H1 (cell line): ENCODE measurements at regions not wholly inside any gene's neighbourhood (a gene's known extent, or its start where the extent isn't known, plus 50 kb on each side); places are given as distances from the start of the nearest gene placed in this dataset.
A peak's percentile ranks its signal among the peaks of the same experiment; 100 is the strongest.

ENCODE experiments used
- CTCF ChIA-PET: fragments of 300-600 bp; sonication (Branson Sonifier 250); formaldehyde crosslinking; loops from one replicate; lab custom pipeline; 2021; ENCODE audit not compliant: partially characterized antibody; lab: Charles Lee
- POLR2A ChIA-PET: fragments of 300-600 bp; sonication (Branson Sonifier 250); formaldehyde crosslinking; loops from one replicate; lab custom pipeline; 2021; ENCODE audit warnings: inconsistent platforms; ENCODE audit not compliant: partially characterized antibody; lab: Charles Lee
- DNase-seq, 2 experiments: peaks; one replicate each; pipeline versions ENCODE4 v3.0.0 to v3.0.0-alpha.2; 2010 to 2022; ENCODE audit warnings: low spot score in 2 of 2, low read depth in 1 of 2, mixed read lengths in 1 of 2
- FAIRE-seq: peaks from 2 replicates; lab custom pipeline; 2011; peaks lifted over from hg19 to GRCh38; lab: Jason Lieb, UNC
- H2AFZ ChIP-seq: 2 replicates; pipeline ENCODE4 v1.8.1; 2012; ENCODE audit warnings: low read length, inconsistent platforms
- H2AK5ac ChIP-seq: 2 replicates; pipeline ENCODE4 v1.6.1; 2013; ENCODE audit warnings: low read depth, low read length
- H2BK120ac ChIP-seq: replicated peaks from 2 replicates; pipeline ENCODE3; 2013; ENCODE audit warnings: low read depth, low read length, inconsistent platforms
- H2BK12ac ChIP-seq: 2 replicates; pipeline ENCODE4 v1.6.1; 2013; ENCODE audit warnings: low read depth, low read length
- H2BK15ac ChIP-seq: 2 replicates; pipeline ENCODE4 v1.6.1; 2013; ENCODE audit warnings: low read length
- H2BK20ac ChIP-seq: 2 replicates; pipeline ENCODE4 v1.6.1; 2013; ENCODE audit warnings: low read length
- H2BK5ac ChIP-seq: 2 replicates; pipeline ENCODE4 v1.6.1; 2013; ENCODE audit warnings: low read depth, low read length
- H3K14ac ChIP-seq: 2 replicates; pipeline ENCODE4 v1.6.1; 2013; ENCODE audit warnings: inconsistent platforms; ENCODE audit not compliant: insufficient read length
- H3K18ac ChIP-seq: 2 replicates; pipeline ENCODE4 v1.6.1; 2013; ENCODE audit warnings: low read length; ENCODE audit errors: extremely low read depth
- H3K23ac ChIP-seq: 2 replicates; pipeline ENCODE4 v1.6.1; 2013; ENCODE audit warnings: inconsistent platforms; ENCODE audit not compliant: insufficient read length
- H3K23me2 ChIP-seq: 2 replicates; pipeline ENCODE4 v1.6.1; 2013; ENCODE audit warnings: low read depth, low read length
- H3K27ac ChIP-seq: 2 replicates; pipeline ENCODE4 v1.6.1; 2011; ENCODE audit warnings: low read depth, low read length, inconsistent platforms
- H3K27me3 ChIP-seq, 4 experiments: replicated peaks in 1 of 4; 1 replicate in 1 of 4; 2 replicates in 3 of 4; pipeline versions ENCODE4 v1.6.1 to v1.8.1; 2011 to 2013; ENCODE audit warnings: low read length in 3 of 4, mild to moderate bottlenecking in 3 of 4, inconsistent platforms in 2 of 4, mixed read lengths in 2 of 4, moderate library complexity in 1 of 4; ENCODE audit not compliant: control insufficient read depth in 3 of 4, insufficient read depth in 3 of 4; ENCODE audit errors: extremely low read depth in 1 of 4
- H3K36me3 ChIP-seq, 4 experiments: 2 replicates each; pipeline versions ENCODE4 v1.6.1 to v1.8.1; 2011 to 2013; ENCODE audit warnings: mild to moderate bottlenecking in 4 of 4, low read length in 3 of 4, moderate library complexity in 2 of 4, control low read depth in 1 of 4, inconsistent platforms in 1 of 4; ENCODE audit not compliant: insufficient read depth in 4 of 4, control insufficient read depth in 2 of 4
- H3K4ac ChIP-seq: replicated peaks from 2 replicates; pipeline ENCODE3; 2013; ENCODE audit warnings: low read length, low read depth, mixed read lengths, inconsistent platforms; ENCODE audit not compliant: insufficient read length
- H3K4me1 ChIP-seq, 4 experiments: replicated peaks in 1 of 4; 1 replicate in 1 of 4; 2 replicates in 3 of 4; pipeline versions ENCODE4 v1.6.1 to v1.8.1; 2011 to 2013; ENCODE audit warnings: low read length in 3 of 4, inconsistent platforms in 2 of 4, mixed read lengths in 1 of 4; ENCODE audit not compliant: insufficient read depth in 4 of 4, control insufficient read depth in 3 of 4
- H3K4me2 ChIP-seq, 2 experiments: 2 replicates each; pipeline versions ENCODE4 v1.6.1 to v1.8.1; 2011 to 2013; ENCODE audit warnings: low read depth in 2 of 2, low read length in 2 of 2, control low read depth in 1 of 2, inconsistent platforms in 1 of 2, mild to moderate bottlenecking in 1 of 2; ENCODE audit not compliant: insufficient read depth in 1 of 2
- H3K4me3 ChIP-seq, 4 experiments: fragments of 200-600, 300-600 bp in 1 of 4; sonication (generic), shearing (Covaris generic), sonication (Bioruptor Twin) in 1 of 4; 2 replicates each; pipeline versions ENCODE4 v1.5.1 to v1.8.1; 2011 to 2016; ENCODE audit warnings: low read length in 4 of 4, low read depth in 3 of 4, control low read depth in 2 of 4, inconsistent platforms in 2 of 4, mild to moderate bottlenecking in 2 of 4, mixed read lengths in 1 of 4, moderate library complexity in 1 of 4; ENCODE audit not compliant: insufficient read depth in 2 of 4; ENCODE audit errors: extremely low read depth in 1 of 4
- H3K56ac ChIP-seq: replicated peaks from 2 replicates; pipeline ENCODE3; 2013; ENCODE audit warnings: low read depth, mild to moderate bottlenecking, mixed read lengths, low read length, inconsistent platforms; ENCODE audit not compliant: insufficient read length
- H3K79me1 ChIP-seq: 2 replicates; pipeline ENCODE4 v1.6.1; 2013; ENCODE audit warnings: low read depth, low read length, control low read depth
- H3K79me2 ChIP-seq, 2 experiments: 2 replicates each; pipeline versions ENCODE4 v1.6.1 to v1.8.1; 2012 to 2013; ENCODE audit warnings: low read length in 2 of 2, mild to moderate bottlenecking in 2 of 2, inconsistent platforms in 1 of 2; ENCODE audit not compliant: insufficient read depth in 2 of 2, control insufficient read depth in 1 of 2
- H3K9ac ChIP-seq, 4 experiments: replicated peaks in 1 of 4; 1 replicate in 1 of 4; 2 replicates in 3 of 4; pipeline versions ENCODE4 v1.6.1 to v1.8.1; 2011 to 2013; ENCODE audit warnings: low read depth in 3 of 4, low read length in 3 of 4, control low read depth in 2 of 4, mild to moderate bottlenecking in 2 of 4, moderate library complexity in 2 of 4, inconsistent platforms in 1 of 4; ENCODE audit errors: extremely low read depth in 1 of 4
- H3K9me3 ChIP-seq, 2 experiments: 2 replicates each; pipeline versions ENCODE4 v1.6.1 to v1.8.1; 2012 to 2013; ENCODE audit warnings: mild to moderate bottlenecking in 2 of 2, moderate library complexity in 2 of 2, control low read depth in 1 of 2, inconsistent platforms in 1 of 2, low read depth in 1 of 2, low read length in 1 of 2, mixed read lengths in 1 of 2; ENCODE audit not compliant: insufficient read depth in 2 of 2
- H4K20me1 ChIP-seq, 2 experiments: replicated peaks in 1 of 2; 2 replicates each; pipeline versions ENCODE3 to v1.8.1; 2011 to 2013; ENCODE audit warnings: inconsistent platforms in 2 of 2, low read length in 2 of 2, mild to moderate bottlenecking in 1 of 2; ENCODE audit not compliant: insufficient read depth in 2 of 2, control insufficient read depth in 1 of 2
- H4K5ac ChIP-seq: 2 replicates; pipeline ENCODE4 v1.6.1; 2013; ENCODE audit warnings: low read length, low read depth, mixed read lengths, inconsistent platforms; ENCODE audit not compliant: insufficient read length
- H4K8ac ChIP-seq: 2 replicates; pipeline ENCODE4 v1.8.0; 2013; ENCODE audit warnings: mild to moderate bottlenecking, moderate library complexity, low read length, inconsistent platforms; ENCODE audit not compliant: insufficient read depth; ENCODE audit errors: extremely low read depth
- H4K91ac ChIP-seq: replicated peaks from 2 replicates; pipeline ENCODE3; 2013; ENCODE audit warnings: low read length, mixed read lengths, inconsistent platforms; ENCODE audit not compliant: insufficient read length
- BACH1 ChIP-seq: IDR thresholded peaks from 2 replicates; pipeline ENCODE4 v1.6.1; 2012; ENCODE audit warnings: low read length, improper control_type of control experiment
- FOSL1 ChIP-seq: IDR thresholded peaks from 2 replicates; pipeline ENCODE4 v1.6.1; 2011; ENCODE audit warnings: mild to moderate bottlenecking, low read depth, low read length, moderate library complexity; ENCODE audit not compliant: insufficient read depth
- GABPA ChIP-seq: IDR thresholded peaks from 2 replicates; pipeline ENCODE4 v1.6.1; 2011; ENCODE audit warnings: mild to moderate bottlenecking, low read length, moderate library complexity, borderline replicate concordance; ENCODE audit not compliant: insufficient read depth
- GTF2F1 ChIP-seq: IDR thresholded peaks from 2 replicates; pipeline ENCODE4 v1.6.1; 2012; ENCODE audit warnings: low read depth, low read length, improper control_type of control experiment, borderline replicate concordance
- HDAC2 ChIP-seq, 2 experiments: fragments of 300-600 bp in 1 of 2; sonication (generic) in 1 of 2; IDR thresholded peaks; 2 replicates each; pipeline ENCODE4 v1.6.1; 2011 to 2012; ENCODE audit warnings: low read depth in 2 of 2, low read length in 2 of 2, mild to moderate bottlenecking in 2 of 2, moderate library complexity in 2 of 2, borderline replicate concordance in 1 of 2, inconsistent platforms in 1 of 2
- HDAC6 ChIP-seq: IDR thresholded peaks from one replicate; pipeline ENCODE4 v1.7.1; 2012; ENCODE audit warnings: low read depth, mild to moderate bottlenecking, inconsistent platforms, low read length, moderate library complexity
- KDM1A ChIP-seq: fragments of 200-600, 300-600 bp; sonication (generic); IDR thresholded peaks from 2 replicates; pipeline ENCODE4 v1.7.1; 2016; ENCODE audit warnings: mild to moderate bottlenecking, low read length, borderline replicate concordance
- POLR2A ChIP-seq, 2 experiments: IDR thresholded peaks; 1 replicate in 1 of 2; 2 replicates in 1 of 2; pipeline ENCODE4 v1.6.1; 2011; ENCODE audit warnings: low read depth in 2 of 2, low read length in 2 of 2, mild to moderate bottlenecking in 2 of 2; ENCODE audit errors: control extremely low read depth in 1 of 2
- SIX5 ChIP-seq: IDR thresholded peaks from 2 replicates; pipeline ENCODE4 v1.6.1; 2011; ENCODE audit warnings: mild to moderate bottlenecking, low read depth, low read length
- TCF12 ChIP-seq: IDR thresholded peaks from 2 replicates; pipeline ENCODE4 v1.6.1; 2011; ENCODE audit warnings: low read depth, mild to moderate bottlenecking, low read length
- TEAD4 ChIP-seq: IDR thresholded peaks from 2 replicates; pipeline ENCODE4 v1.6.1; 2012; ENCODE audit warnings: low read depth, low read length, inconsistent platforms, mixed read lengths
- USF2 ChIP-seq: IDR thresholded peaks from 2 replicates; pipeline ENCODE4 v1.6.1; 2011; ENCODE audit warnings: low read length, improper control_type of control experiment
- WGBS, 2 experiments: shearing (Covaris generic) in 1 of 2; methylation state at CpG; one replicate each; pipeline versions ENCODE4 v1.1.6 to v1.1.7; 2013 to 2015; ENCODE audit warnings: low lambda C conversion rate in 2 of 2, mixed read lengths in 2 of 2, inconsistent platforms in 1 of 2, low coverage in 1 of 2, missing lambda C conversion rate in 1 of 2; ENCODE audit not compliant: insufficient replicate concordance in 2 of 2, insufficient coverage in 1 of 2, insufficient read length in 1 of 2; ENCODE audit errors: extremely low coverage in 1 of 2, missing lambda C conversion rate in 1 of 2; 5-methylcytosine and 5-hydroxymethylcytosine counted together

DNA sequence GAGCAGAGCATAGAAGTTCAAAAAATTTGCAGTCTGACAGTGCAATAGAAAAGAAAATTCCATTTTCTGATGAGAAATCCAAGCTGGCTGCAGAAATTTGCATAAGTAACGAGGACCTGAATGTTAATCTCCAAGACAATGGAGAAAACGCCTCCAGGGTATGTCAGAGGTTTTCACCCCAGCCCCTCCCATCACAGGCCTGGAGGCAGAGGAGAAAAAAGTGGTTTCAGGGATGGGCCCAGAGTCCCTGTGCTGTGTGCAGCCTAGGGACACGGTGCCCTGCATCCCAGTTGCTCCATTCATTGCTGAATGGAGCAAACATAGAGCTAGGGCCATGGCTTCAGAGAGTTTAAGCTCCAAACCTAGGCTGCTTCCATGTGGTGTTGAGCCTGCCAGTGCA lies 327.9 kb upstream of the KHDRBS2 start:
- POLR2A ChIA-PET, result no interaction called here
- H3K23ac ChIP-seq, result no peak overlapping the region
- no peak overlapping the region for H3K18ac ChIP-seq
- H3K23me2 ChIP-seq, result no peaks in the 10 kb centered on the region
- 85% methylated on average over 3 of the region's 3 CpGs; no CpG with 5 or more reads in 1 of the 2 experiments for WGBS, 2 experiments
- no peak overlapping the region for H3K14ac ChIP-seq
- FAIRE-seq, result no peak
- no peak overlapping the region for H3K27ac ChIP-seq
- H4K8ac ChIP-seq, result no peak overlapping the region
- H4K91ac ChIP-seq, result peak overlapping the region; percentile 45
- peaks cover 0 to 7% of the 10 kb centered on the region in 2 experiments; a peak in 1 of 4 replicates for H3K9me3 ChIP-seq
- no peak for TF ChIP-seq HDAC2 (IDR thresholded peaks at IDR 0.05; ENCODE audit: borderline replicate concordance in 1 of 2, low read depth in 2 of 2, low read length in 2 of 2)
- no peak for TF ChIP-seq POLR2A (IDR thresholded peaks at IDR 0.05; ENCODE audit: control extremely low read depth in 1 of 2, low read depth in 2 of 2, low read length in 2 of 2)
- no peak for TF ChIP-seq BACH1
- no peak for TF ChIP-seq FOSL1
- no peak for TF ChIP-seq GABPA
- no peak for TF ChIP-seq TCF12
- no peak for TF ChIP-seq SIX5
- no peak for TF ChIP-seq USF2
- no peak for TF ChIP-seq GTF2F1
- TF ChIP-seq HDAC6, result no peak
- no peak for TF ChIP-seq KDM1A
- no peak for TF ChIP-seq TEAD4
- TF ChIP-seq, all 59 proteins: peak for 0
- H3K56ac ChIP-seq, result no peak overlapping the region
- no peak overlapping the region for H3K4me3 ChIP-seq
- H4K20me1 ChIP-seq, result no peaks in the 10 kb centered on the region
- H2AK5ac ChIP-seq, result no peak overlapping the region
- H3K4ac ChIP-seq, result no peak overlapping the region
- no peaks in the 10 kb centered on the region for H3K79me2 ChIP-seq
- no peak overlapping the region for H2BK12ac ChIP-seq
- no peaks in the 10 kb centered on the region for H3K79me1 ChIP-seq
- H2BK5ac ChIP-seq, result no peak overlapping the region
- no peak overlapping the region for H3K9ac ChIP-seq
- H3K4me1 ChIP-seq, result peaks cover 0 to 6% (median 4%) of the 10 kb centered on the region in 4 experiments; a peak in 4 of 7 replicates
- H3K36me3 ChIP-seq, result no peaks in the 10 kb centered on the region
- no peaks in the 10 kb centered on the region for H3K27me3 ChIP-seq
- DNase-seq, result no peak
- no peak overlapping the region for H4K5ac ChIP-seq
- peak overlapping the region; percentile 32; the same call in 1 of the 2 replicates for H2BK20ac ChIP-seq
- H2BK120ac ChIP-seq, result no peak overlapping the region
- no peak overlapping the region for H3K4me2 ChIP-seq
- H2AFZ ChIP-seq, result no peak overlapping the region
- CTCF ChIA-PET, result interaction anchor here (0.8 to 1.0 kb wide), 2 partner anchors 74 to 84 kb away, joined by 3 to 4 read pairs; no protein-coding TSS in a partner anchor
- no peak overlapping the region for H2BK15ac ChIP-seq
